Stomach (tissue), 4 donors: ENCODE measurements at regions not wholly inside any gene's neighbourhood (a gene's known extent, or its start where the extent isn't known, plus 50 kb on each side); places are given as distances from the start of the nearest gene placed in this dataset.

ENCODE experiments used
- CTCF ChIP-seq, 7 experiments: fragments of 450-650 bp in 4 of 7; fragments of 200-600 bp in 3 of 7; sonication (generic) in 3 of 7; IDR thresholded peaks; one replicate each; pipeline ENCODE4 v1.5.1; 2016 to 2019; ENCODE audit warnings: antibody characterized with exemption in 7 of 7, control low read depth in 2 of 7, mild to moderate bottlenecking in 1 of 7
- POLR2AphosphoS5 ChIP-seq, 3 donors: sonication (generic); formaldehyde crosslinking; IDR thresholded peaks; one replicate each; pipeline ENCODE4 v1.6.1; 2016; ENCODE audit warnings: antibody characterized with exemption in 3 of 3

- TF ChIP-seq CTCF (IDR thresholded peaks at IDR 0.05) = no peak
- TF ChIP-seq POLR2AphosphoS5 (IDR thresholded peaks at IDR 0.05) = no peak
These were observed 168.5 kb downstream of the HMHB1 start for GRCh38 chr5:143980506-143980905.
